IMR-90 (cell line): ENCODE measurements at regions not wholly inside any gene's neighbourhood (a gene's known extent, or its start where the extent isn't known, plus 50 kb on each side); places are given as distances from the start of the nearest gene placed in this dataset.
"Not testable (repeated sequence)": the region's sequence is repeated elsewhere in the genome, so short reads cannot be mapped to it uniquely, and the experiment has no call there.

Experiments used
- CEBPB ChIP-seq: IDR thresholded peaks from 2 replicates; pipeline ENCODE4 v1.6.1; 2012; ENCODE audit warnings: low read depth, low read length, improper control_type of control experiment
- CTCF ChIP-seq: conservative IDR thresholded peaks from 2 replicates; pipeline ENCODE4 v1.5.1; 2012; ENCODE audit warnings: mild to moderate bottlenecking, low read depth, low read length, improper control_type of control experiment
- MAFK ChIP-seq: IDR thresholded peaks from 2 replicates; pipeline ENCODE4 v1.6.1; 2012; ENCODE audit warnings: low read depth, low read length, improper control_type of control experiment
- MXI1 ChIP-seq: IDR thresholded peaks from 2 replicates; pipeline ENCODE4 v1.6.1; 2012; ENCODE audit warnings: low read depth, mild to moderate bottlenecking, low read length, moderate library complexity, borderline replicate concordance
- RAD21 ChIP-seq: IDR thresholded peaks from 2 replicates; pipeline ENCODE4 v1.6.1; 2012; ENCODE audit warnings: low read length, improper control_type of control experiment

DNA sequence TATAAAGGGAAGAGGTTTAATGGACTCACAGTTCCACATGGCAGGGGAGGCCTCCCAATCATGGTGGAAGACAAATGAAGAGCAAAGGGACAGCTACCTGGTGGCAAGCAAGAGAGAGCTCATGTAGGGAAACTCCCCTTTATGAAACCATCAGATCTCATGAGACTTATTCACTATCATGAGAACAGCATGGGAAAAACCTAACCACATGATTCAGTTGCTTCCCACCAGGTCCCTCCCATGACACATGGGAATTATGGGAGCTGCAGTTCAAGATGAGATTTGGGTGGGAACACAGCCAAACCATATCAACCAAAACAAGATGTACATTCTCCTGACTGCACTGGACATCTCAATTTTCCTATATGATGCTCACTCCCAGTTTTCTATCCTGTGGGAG, 174.4 kb upstream of the CCDC54 start:
- not testable (repeated sequence) for TF ChIP-seq CTCF, CEBPB, MXI1, MAFK, RAD21
